SJSA1 (cell line): ENCODE measurements at regions not wholly inside any gene's neighbourhood (a gene's known extent, or its start where the extent isn't known, plus 50 kb on each side); places are given as distances from the start of the nearest gene placed in this dataset.

ENCODE experiments used
- DNase-seq, 2 experiments: peaks; one replicate each; pipeline ENCODE4 v3.0.0-alpha.2; 2015 to 2020; ENCODE audit warnings: low spot score in 2 of 2, low read depth in 1 of 2
- H3K27ac ChIP-seq: fragments of 250-450 bp; sonication (Bioruptor Pico); 2 replicates; pipeline ENCODE4 v1.5.1; 2020; ENCODE audit warnings: mild to moderate bottlenecking, moderate library complexity
- H3K27me3 ChIP-seq: fragments of 250-450 bp; sonication (Bioruptor Pico); replicated peaks from 2 replicates; pipeline ENCODE4 v1.5.1; 2020; ENCODE audit warnings: mild to moderate bottlenecking, moderate library complexity
- H3K36me3 ChIP-seq: fragments of 250-450 bp; sonication (Bioruptor Pico); 2 replicates; pipeline ENCODE4 v1.5.1; 2020; ENCODE audit warnings: mild to moderate bottlenecking
- H3K4me1 ChIP-seq: fragments of 250-450 bp; sonication (Bioruptor Pico); replicated peaks from 2 replicates; pipeline ENCODE4 v1.6.1; 2021; ENCODE audit warnings: mild to moderate bottlenecking
- H3K4me3 ChIP-seq: fragments of 250-450 bp; sonication (Bioruptor Pico); 2 replicates; pipeline ENCODE4 v1.5.1; 2020; ENCODE audit warnings: mild to moderate bottlenecking
- H3K9me3 ChIP-seq: fragments of 250-450 bp; sonication (Bioruptor Pico); replicated peaks from 2 replicates; pipeline ENCODE4 v1.5.1; 2020; ENCODE audit warnings: mild to moderate bottlenecking

DNA sequence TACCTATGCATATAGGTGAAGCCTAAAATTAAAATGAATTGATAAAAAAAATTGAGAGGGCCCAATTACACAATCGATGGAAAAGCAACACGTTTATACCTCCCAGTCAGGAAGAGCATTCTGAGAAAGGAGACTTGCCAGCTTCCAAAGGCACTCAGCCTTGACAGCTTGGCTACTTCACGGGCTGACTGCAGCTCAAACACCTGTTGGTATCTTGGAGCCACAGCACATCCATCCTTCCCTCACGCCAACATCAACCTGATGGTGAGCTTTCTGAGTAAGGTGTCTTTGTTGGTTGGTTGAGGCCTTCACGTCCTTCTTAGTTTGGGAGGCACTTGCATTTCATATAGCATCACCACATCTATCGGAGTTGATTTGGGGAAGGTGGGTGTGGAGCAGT is 598.9 kb upstream of the DIPK2B start:
- Histone ChIP-seq H3K4me1 (peaks cover 36% of the 10 kb centered on the region), H3K9me3 (no peaks in the 10 kb centered on the region), H3K27ac (no peak overlapping the region), H3K4me3 (no peak overlapping the region), H3K27me3 (no peaks in the 10 kb centered on the region), H3K36me3 (no peaks in the 10 kb centered on the region)
- DNase-seq = no peak

DNA sequence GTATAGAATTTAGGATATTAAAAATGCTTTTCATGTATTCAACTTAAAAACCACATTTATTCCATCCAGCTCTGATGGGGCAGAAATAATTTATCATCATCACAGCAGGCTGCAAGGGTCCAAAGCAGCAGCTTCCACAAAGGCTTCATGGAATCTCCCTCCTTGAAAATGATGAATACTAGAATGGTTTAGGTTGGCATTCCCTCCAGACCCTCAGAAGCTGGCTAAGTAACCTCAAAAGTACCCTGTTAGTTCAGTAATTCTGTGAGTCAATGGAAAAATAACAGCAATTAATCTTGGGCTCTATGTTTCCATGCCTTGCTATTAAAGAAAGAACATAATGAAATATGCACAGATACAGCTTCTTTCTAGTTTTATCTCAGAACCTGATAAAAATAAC is 594.9 kb upstream of the DIPK2B start:
- Histone ChIP-seq H3K27ac (no peak overlapping the region), H3K27me3 (no peaks in the 10 kb centered on the region), H3K36me3 (no peaks in the 10 kb centered on the region), H3K4me1 (0 out of 2 replicates have a peak, but pooled peaks cover 3% of the 10 kb centered on the region), H3K4me3 (no peak overlapping the region), H3K9me3 (no peaks in the 10 kb centered on the region)
- DNase-seq = no peak

DNA sequence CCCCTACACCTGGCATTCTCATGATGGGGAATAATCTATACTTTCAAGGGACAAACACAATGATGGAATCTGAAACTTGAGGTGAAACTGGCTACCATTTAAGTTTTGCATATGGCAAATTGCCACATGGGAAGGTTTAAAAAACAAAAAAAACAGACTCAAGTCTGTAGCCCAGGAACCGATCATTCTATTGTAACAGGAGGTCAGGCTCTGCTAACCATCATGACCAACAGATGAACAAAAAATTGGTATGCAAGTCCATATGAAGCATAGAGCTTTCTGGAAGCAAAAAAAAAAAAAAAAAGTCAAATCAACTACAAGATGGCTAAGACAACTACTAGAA is 594.3 kb upstream of the DIPK2B start:
- Histone ChIP-seq H3K4me3 (no peak overlapping the region), H3K27me3 (no peaks in the 10 kb centered on the region), H3K36me3 (no peaks in the 10 kb centered on the region), H3K9me3 (no peaks in the 10 kb centered on the region), H3K4me1 (no peaks in the 10 kb centered on the region), H3K27ac (no peak overlapping the region)
- no peak for DNase-seq

DNA sequence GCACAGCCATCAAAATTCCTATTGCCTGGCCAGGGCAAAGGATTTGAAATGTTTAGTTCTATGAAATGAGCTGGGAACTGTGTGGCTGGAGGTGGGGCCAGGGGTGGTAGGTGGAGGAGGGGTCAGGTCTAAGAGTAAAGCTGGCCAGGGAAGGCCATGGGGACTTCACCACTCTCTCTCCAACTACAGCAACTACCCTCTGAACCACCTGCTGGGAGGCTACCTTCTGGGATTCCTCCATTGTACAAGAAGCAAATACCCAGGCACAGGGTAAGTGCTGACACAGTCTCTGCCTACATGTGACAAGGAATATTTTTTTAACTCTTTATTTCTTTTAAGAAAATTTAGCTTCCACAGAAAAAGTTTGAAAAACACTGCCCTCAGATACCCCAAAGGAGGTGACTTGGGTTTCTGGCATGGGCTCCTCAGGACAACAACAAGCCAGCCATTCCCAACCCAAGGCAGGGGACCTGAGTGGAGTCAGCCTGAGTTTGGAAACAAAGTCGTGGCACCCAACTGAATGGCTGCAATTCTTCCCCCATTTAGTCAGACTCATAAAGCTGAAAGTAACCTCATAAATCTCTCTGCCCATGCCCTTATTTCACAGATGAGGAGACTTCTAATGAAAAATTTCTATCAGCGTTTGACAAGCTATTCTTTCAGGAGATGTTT is 593.8 kb upstream of the DIPK2B start:
- Histone ChIP-seq H3K36me3 (no peaks in the 10 kb centered on the region), H3K4me1 (no peaks in the 10 kb centered on the region), H3K9me3 (no peaks in the 10 kb centered on the region), H3K27ac (no peak overlapping the region), H3K27me3 (no peaks in the 10 kb centered on the region), H3K4me3 (no peak overlapping the region)
- DNase-seq = no peak

DNA sequence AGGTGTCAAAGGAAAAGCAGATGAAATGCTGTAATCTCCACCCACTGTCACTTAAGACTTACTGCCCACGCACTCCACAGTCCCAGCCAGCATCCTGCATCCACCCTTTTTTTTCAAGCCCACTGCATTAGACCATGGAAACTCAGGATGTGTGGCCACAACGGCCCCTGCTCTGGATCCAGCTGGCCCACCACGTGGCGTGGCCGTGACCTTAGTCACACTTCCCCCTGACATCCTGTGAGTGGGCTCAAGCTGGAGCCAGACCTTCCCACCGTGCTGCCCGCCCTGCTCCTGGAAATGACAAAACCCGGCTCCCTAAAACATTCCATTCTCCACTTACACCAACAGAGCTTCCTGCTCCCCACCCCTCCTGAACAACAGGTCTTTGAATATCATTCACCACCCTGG is 588.3 kb upstream of the DIPK2B start:
- peak overlapping the region; percentile 25; the same call in 1 of the 2 replicates for H3K27ac ChIP-seq
- no peaks in the 10 kb centered on the region; the same call in 1 of the 2 replicates for H3K4me1 ChIP-seq
- no peak overlapping the region for H3K4me3 ChIP-seq
- H3K36me3 ChIP-seq = no peaks in the 10 kb centered on the region
- DNase-seq = peak in 1 of 2 experiments; percentile 41
- no peaks in the 10 kb centered on the region for H3K27me3 ChIP-seq
- no peaks in the 10 kb centered on the region for H3K9me3 ChIP-seq

DNA sequence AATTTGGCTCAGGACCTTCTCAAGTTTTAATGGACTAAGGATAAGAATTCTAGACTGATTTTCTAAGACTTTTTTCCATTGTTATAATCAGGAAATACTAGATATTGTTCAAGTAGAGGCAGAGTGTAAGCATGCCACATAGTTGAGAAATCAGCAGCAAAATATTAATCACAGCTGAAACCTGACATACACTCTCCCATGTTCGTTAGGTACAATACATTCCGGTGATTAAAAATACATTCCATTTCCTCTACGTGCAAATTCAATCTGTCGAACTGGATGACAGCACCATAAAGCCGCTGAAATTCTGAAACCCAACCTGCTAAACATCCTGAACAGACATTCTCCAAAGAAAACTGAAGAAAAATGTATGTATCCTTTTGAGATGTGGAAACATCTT is 587.6 kb upstream of the DIPK2B start:
- no peak overlapping the region for H3K4me3 ChIP-seq
- DNase-seq = no peak
- no peak overlapping the region for H3K27ac ChIP-seq
- no peaks in the 10 kb centered on the region; the same call in 1 of the 2 replicates for H3K4me1 ChIP-seq
- no peaks in the 10 kb centered on the region for H3K9me3 ChIP-seq
- H3K36me3 ChIP-seq = no peaks in the 10 kb centered on the region
- H3K27me3 ChIP-seq = no peaks in the 10 kb centered on the region

DNA sequence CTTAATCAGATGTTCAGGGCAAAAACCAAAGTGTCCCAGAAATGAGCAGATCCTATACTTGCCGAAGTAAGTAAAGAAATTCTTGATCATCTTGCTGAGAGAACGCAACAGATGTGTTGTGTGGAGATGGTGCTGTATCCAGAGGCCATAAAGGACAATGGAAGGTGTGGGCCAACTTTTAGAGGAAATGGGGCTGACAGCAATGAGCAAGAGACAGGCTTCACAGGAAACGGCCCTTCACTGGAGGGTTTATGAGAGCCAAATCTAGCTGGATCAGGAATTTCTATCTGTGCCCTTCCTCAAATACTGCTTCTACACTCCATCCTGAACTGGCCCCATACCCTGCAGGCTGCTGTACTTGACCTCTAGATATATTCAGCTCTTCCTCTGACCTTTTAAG is 583.9 kb upstream of the DIPK2B start:
- no peaks in the 10 kb centered on the region for H3K27me3 ChIP-seq
- H3K4me1 ChIP-seq = peaks cover 16% of the 10 kb centered on the region
- no peak overlapping the region for H3K27ac ChIP-seq
- H3K36me3 ChIP-seq = no peaks in the 10 kb centered on the region
- H3K4me3 ChIP-seq = no peak overlapping the region
- no peaks in the 10 kb centered on the region for H3K9me3 ChIP-seq
- DNase-seq = no peak

DNA sequence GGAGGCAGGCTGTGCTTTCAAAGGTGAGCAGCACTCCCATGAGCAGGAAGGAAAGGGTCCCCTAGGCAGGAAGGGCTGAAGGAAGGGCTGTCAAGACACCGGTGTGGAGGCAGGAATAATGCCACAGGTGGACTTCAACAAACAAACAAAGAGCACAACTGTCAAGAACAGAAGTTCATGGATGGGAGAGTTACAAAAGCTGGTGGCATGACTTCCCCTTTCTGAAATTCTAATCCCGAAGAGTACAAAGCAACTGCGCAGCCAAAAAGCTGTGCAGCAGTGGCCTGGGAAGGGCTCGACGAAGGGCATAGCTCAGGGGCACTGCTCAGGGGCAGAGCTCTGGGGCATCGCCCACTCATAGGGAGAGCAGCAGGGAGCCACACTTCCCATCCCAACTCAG is 582.3 kb upstream of the DIPK2B start:
- H3K9me3 ChIP-seq = no peaks in the 10 kb centered on the region
- no peak overlapping the region for H3K4me3 ChIP-seq
- no peak for DNase-seq
- no peaks in the 10 kb centered on the region for H3K36me3 ChIP-seq
- H3K4me1 ChIP-seq = peaks cover 16% of the 10 kb centered on the region
- H3K27me3 ChIP-seq = no peaks in the 10 kb centered on the region
- H3K27ac ChIP-seq = no peak overlapping the region

DNA sequence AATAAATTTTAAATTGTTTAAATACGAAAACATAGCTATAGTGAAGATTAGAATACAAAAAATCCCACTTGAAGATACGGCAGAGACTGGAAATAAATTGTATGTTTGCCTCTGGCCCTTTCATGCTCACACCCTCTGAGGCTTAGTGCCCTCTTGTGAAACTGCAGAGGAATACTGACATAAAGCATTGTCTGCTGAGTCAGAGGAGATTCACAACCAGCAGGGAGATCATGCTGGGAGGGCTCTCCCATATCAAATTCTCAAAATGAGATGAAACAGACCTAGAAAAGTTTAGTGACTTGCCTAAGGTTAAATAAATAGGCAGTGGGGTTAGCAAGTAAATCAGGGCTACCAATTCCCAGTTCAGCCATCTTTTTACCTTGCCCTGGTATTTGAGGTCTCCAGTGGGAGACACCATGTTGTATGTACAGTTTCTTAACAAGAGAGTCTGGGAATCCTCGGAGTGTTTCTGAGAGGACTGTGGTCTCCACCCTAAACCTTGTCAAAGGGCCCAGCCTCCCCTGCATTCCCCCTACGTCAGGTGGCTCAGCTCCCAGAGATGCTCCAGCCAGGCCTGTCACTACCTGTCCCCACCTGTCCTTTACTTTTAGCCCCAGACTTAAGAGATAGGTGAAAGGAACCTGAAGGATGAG is 581.4 kb upstream of the DIPK2B start:
- H3K4me1 ChIP-seq = peaks cover 16% of the 10 kb centered on the region

DNA sequence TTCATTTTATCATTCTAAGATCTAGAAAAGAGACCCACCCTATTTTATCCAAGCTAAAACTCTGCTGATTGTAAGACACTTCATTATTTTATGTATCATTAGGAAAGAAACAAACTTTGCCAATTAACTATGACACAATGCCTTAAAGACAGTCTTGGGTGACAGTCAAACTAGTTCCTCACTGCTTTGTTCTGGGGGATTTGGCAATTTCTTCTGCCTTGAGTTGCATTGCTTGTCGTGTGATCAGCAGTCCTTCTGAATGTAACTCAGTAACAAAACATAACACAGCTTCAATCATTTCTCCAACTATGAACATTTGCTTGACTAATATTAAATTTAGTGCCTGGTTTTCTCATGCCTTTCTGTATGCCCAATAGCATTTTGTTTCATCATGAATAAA is 577.9 kb upstream of the DIPK2B start:
- H3K4me3 ChIP-seq = no peak overlapping the region
- H3K27ac ChIP-seq = no peak overlapping the region
- no peaks in the 10 kb centered on the region for H3K27me3 ChIP-seq
- no peaks in the 10 kb centered on the region for H3K36me3 ChIP-seq
- H3K4me1 ChIP-seq = peaks cover 42% of the 10 kb centered on the region
- no peak for DNase-seq
- H3K9me3 ChIP-seq = no peaks in the 10 kb centered on the region

More for the DNA sequence above, 581.4 kb upstream of the DIPK2B start:
- no peaks in the 10 kb centered on the region for H3K36me3 ChIP-seq
- peak; percentile 42 to 43 for DNase-seq
- no peak overlapping the region for H3K4me3 ChIP-seq
- no peaks in the 10 kb centered on the region for H3K27me3 ChIP-seq
- no peaks in the 10 kb centered on the region for H3K9me3 ChIP-seq
- H3K27ac ChIP-seq = peak overlapping the region; percentile 44

DNA sequence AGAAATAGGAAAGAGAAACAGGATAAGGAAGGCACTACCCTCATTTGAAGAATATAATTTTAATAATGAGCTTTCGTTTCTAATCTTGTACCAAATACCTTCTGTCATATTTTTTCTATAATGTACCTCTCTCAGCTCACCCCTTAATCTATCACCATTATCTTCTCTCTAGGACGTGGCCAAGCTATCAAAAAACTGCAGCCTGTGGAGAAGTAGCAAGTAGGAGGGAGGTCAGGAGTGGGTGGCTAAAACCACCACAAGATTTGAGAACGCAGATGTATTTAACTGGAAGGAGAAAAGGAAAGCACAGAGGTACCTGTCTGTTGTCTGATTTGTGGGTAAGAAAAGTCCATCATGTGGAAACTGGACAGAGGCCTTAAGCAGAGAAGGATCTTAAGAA is 576.7 kb upstream of the DIPK2B start:
- Histone ChIP-seq H3K36me3 (no peaks in the 10 kb centered on the region), H3K4me1 (peaks cover 54% of the 10 kb centered on the region), H3K27me3 (no peaks in the 10 kb centered on the region), H3K27ac (no peak overlapping the region), H3K4me3 (no peak overlapping the region), H3K9me3 (no peaks in the 10 kb centered on the region)
- DNase-seq = no peak

DNA sequence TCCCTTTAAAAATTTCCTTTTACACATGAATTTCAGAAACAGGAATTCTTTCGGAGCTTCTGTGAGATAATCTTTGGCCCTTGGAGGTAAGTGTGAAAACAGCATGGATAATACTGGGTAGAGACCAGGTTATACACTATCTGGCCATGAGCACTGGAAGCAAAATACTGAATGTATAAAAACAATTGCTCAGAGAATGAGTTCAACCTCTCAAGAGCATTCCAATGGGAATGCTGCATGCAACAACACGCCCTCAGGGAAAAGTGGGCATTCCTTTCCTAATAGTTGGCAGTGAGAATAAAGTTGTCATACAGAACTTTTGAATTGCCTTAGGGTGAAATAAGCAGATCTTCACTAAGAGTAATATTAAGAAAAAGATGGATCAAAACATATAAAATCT is 574.8 kb upstream of the DIPK2B start:
- Histone ChIP-seq H3K4me1 (peaks cover 46% of the 10 kb centered on the region), H3K36me3 (no peaks in the 10 kb centered on the region), H3K27ac (peak overlapping the region; percentile 93), H3K27me3 (no peaks in the 10 kb centered on the region), H3K9me3 (no peaks in the 10 kb centered on the region), H3K4me3 (no peak overlapping the region)
- DNase-seq = peak; percentile 70 to 75

DNA sequence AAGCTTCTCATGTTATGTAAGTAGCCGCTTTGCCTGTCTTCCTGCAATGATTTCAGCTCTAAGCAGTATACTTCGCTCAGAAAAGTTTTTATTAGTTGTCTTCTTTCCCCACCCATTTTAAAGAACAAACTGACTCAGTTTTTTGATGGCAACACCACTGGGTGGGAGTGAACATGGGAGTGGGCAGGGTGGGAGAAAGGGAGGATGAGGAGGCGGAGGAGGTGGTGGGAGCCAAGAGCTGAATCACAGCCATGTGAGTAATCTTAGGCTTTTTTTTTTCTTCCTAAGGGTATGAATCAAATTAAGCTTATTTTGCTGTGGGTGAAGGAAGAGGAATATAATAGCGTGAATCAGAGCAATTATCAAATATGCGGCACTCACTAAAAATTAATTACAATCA is 574.3 kb upstream of the DIPK2B start:
- peak; percentile 61 to 69 for DNase-seq
- peaks cover 46% of the 10 kb centered on the region for H3K4me1 ChIP-seq
- peak overlapping the region; percentile 93 for H3K27ac ChIP-seq
- H3K9me3 ChIP-seq = no peaks in the 10 kb centered on the region
- H3K27me3 ChIP-seq = no peaks in the 10 kb centered on the region
- no peak overlapping the region for H3K4me3 ChIP-seq
- no peaks in the 10 kb centered on the region for H3K36me3 ChIP-seq

DNA sequence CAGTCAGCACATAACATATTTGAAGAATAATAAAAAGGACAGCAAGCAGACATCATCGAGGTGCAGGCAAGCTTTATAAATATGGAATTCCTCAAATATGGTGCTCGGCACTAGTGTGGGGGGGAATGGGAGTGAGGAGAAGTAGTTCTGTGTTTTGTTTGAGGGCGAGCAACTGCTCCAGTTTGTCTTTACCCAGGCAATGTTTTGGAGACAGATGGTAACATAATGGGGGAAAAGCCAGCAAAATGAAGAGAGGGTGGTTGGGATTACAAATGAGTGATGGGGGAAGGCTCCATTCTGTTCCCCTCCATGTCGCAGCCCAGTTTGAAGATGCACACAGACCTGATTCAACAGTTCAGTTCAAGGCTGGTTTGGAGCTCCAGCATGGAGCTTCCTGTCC is 572.9 kb upstream of the DIPK2B start:
- Histone ChIP-seq H3K4me3 (no peak overlapping the region), H3K4me1 (peaks cover 46% of the 10 kb centered on the region), H3K36me3 (peaks cover 11% of the 10 kb centered on the region), H3K27me3 (no peaks in the 10 kb centered on the region), H3K9me3 (no peaks in the 10 kb centered on the region), H3K27ac (peak overlapping the region; percentile 98; the same call in 1 of the 2 replicates)
- no peak for DNase-seq
